HFF-Myc (cell line): ENCODE measurements at regions not wholly inside any gene's neighbourhood (a gene's known extent, or its start where the extent isn't known, plus 50 kb on each side); places are given as distances from the start of the nearest gene placed in this dataset.

Source experiments
- DNase-seq: peaks from one replicate; pipeline ENCODE4 v3.0.0-alpha.2; 2011; ENCODE audit warnings: low read depth; ENCODE audit errors: extremely low read depth
- H3K4me3 ChIP-seq: replicated peaks from 2 replicates; pipeline ENCODE4 v1.5.1; 2011; ENCODE audit warnings: low read depth, mild to moderate bottlenecking, control low read depth, low read length
- TF ChIP-seq, protein P1 (sequence below): IDR thresholded peaks from 2 replicates; pipeline ENCODE4 v1.5.1; 2012; ENCODE audit warnings: mild to moderate bottlenecking, low read depth, low read length, control low read depth; ENCODE audit errors: missing control alignments

DNA sequence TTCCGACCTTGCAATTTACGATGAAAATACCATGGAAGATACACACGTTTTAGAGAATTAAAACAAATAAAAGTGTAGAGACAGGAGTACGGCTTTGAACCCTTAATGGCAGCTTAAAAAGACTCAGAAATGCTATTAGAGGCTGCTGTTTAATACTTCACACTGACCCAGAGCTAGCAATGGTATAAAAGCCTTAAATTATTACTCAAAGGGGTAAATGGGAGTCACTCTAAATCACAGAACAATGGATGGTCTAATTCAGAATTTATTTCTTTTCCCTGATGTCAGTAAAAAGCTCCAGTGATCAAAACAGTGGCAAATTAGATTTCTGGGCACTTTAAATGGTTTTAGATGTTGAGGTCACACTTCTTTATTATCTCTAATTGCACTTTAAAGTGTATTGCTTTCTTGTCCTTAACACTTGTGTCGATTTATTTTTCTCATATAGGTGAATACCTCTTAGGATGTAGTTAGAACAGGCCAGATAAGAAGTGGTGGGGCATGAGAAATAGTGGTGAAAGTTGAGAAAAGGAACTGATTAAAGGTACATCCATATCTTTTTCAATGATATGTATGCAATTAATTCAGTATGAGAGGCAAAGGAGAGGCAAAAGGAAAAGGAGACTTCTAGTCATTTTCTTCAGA lies 252.4 kb upstream of the ANKRD50 start:
- DNase-seq = no peak
- TF ChIP-seq, protein P1, sequence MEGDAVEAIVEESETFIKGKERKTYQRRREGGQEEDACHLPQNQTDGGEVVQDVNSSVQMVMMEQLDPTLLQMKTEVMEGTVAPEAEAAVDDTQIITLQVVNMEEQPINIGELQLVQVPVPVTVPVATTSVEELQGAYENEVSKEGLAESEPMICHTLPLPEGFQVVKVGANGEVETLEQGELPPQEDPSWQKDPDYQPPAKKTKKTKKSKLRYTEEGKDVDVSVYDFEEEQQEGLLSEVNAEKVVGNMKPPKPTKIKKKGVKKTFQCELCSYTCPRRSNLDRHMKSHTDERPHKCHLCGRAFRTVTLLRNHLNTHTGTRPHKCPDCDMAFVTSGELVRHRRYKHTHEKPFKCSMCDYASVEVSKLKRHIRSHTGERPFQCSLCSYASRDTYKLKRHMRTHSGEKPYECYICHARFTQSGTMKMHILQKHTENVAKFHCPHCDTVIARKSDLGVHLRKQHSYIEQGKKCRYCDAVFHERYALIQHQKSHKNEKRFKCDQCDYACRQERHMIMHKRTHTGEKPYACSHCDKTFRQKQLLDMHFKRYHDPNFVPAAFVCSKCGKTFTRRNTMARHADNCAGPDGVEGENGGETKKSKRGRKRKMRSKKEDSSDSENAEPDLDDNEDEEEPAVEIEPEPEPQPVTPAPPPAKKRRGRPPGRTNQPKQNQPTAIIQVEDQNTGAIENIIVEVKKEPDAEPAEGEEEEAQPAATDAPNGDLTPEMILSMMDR = no peak
- no peak overlapping the region for H3K4me3 ChIP-seq

- no peak overlapping the region for H3K4me3 ChIP-seq
- DNase-seq = no peak
- TF ChIP-seq, protein P1 = no peak
Measured at GRCh38 chr4:124964251-124964650, 251.7 kb upstream of the ANKRD50 start.

- DNase-seq = no peak
- TF ChIP-seq, protein P1 = no peak
- no peak overlapping the region for H3K4me3 ChIP-seq
Measured at GRCh38 chr4:124961138-124961750, 248.7 kb upstream of the ANKRD50 start.

DNA sequence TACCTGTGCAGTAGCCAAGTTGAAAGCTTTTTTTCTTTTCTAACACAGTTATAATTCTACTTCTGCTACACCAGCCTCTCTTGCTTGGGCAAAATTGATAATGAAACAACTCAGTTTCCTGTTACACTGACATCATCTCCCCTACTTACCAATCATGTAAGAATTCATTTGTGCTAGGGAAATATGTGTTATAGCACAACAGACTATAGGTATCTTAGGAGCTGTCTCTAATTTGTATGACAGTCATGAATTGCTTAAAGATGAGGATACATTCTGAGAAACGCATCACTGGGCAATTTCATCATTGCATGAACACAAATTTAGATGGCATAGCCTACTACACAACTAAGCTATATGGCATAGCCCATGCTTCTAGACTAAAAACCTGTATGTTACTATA lies 246.3 kb upstream of the ANKRD50 start:
- no peak overlapping the region for H3K4me3 ChIP-seq
- TF ChIP-seq, protein P1 = no peak
- DNase-seq = no peak

DNA sequence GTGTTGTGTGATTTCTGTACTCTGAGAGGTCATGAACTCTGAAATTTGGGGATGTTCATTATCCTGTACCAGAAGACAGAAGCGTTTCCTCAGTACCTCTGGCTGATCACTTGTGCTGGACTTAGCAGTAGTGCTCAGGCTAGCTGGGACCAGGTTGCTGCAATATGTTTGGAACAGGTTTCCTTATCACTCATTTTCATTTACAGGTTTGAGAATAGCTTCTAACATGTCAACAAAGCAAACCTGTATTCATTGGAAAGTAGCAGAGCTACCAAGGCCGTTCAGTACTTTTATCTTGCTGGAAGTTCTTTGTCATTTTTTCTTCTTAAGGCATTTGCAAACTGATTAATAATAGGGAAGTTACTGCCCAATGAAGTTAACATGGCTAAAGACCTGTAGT lies 242.9 kb upstream of the ANKRD50 start:
- DNase-seq = no peak
- TF ChIP-seq, protein P1 = no peak
- H3K4me3 ChIP-seq = no peak overlapping the region

GRCh38 chr4:124954046-124954445 lies 241.5 kb upstream of the ANKRD50 start:
- DNase-seq = no peak
- H3K4me3 ChIP-seq = no peak overlapping the region
- TF ChIP-seq, protein P1 = no peak
